CD14-positive monocyte (primary cell): ENCODE measurements at regions not wholly inside any gene's neighbourhood (a gene's known extent, or its start where the extent isn't known, plus 50 kb on each side); places are given as distances from the start of the nearest gene placed in this dataset.

Experiments used
- DNase-seq, 3 donors: peaks; one replicate each; pipeline ENCODE4 v3.0.0-alpha.2; 2011 to 2022
- H2AFZ ChIP-seq: 2 replicates; pipeline ENCODE4 v1.6.0; 2012; ENCODE audit warnings: mild to moderate bottlenecking, low read depth, low read length, inconsistent platforms; ENCODE audit not compliant: insufficient read depth, poor library complexity, severe bottlenecking
- H3K27ac ChIP-seq, 2 donors: 1 replicate in 1 of 2; 2 replicates in 1 of 2; pipeline ENCODE4 v1.5.1; 2012 to 2013; ENCODE audit warnings: low read length in 2 of 2, control low read depth in 1 of 2, inconsistent platforms in 1 of 2, low read depth in 1 of 2, mild to moderate bottlenecking in 1 of 2
- H3K27me3 ChIP-seq, 2 donors: one replicate each; pipeline versions ENCODE4 v1.6.0 to v1.6.1; 2011 to 2013; ENCODE audit warnings: low read length in 2 of 2; ENCODE audit not compliant: control insufficient read depth in 2 of 2, insufficient read depth in 2 of 2
- H3K36me3 ChIP-seq, 2 donors: replicated peaks in 1 of 2; 1 replicate in 1 of 2; 2 replicates in 1 of 2; pipeline versions ENCODE4 v1.5.1 to v1.6.1; 2012 to 2013; ENCODE audit warnings: low read length in 2 of 2, control low read depth in 1 of 2, inconsistent platforms in 1 of 2, mild to moderate bottlenecking in 1 of 2; ENCODE audit not compliant: insufficient read depth in 2 of 2, control insufficient read depth in 1 of 2
- H3K4me1 ChIP-seq, 2 donors: 1 replicate in 1 of 2; 2 replicates in 1 of 2; pipeline versions ENCODE4 v1.5.1 to v1.6.1; 2012 to 2013; ENCODE audit warnings: low read length in 2 of 2, control low read depth in 1 of 2, inconsistent platforms in 1 of 2, mild to moderate bottlenecking in 1 of 2, moderate library complexity in 1 of 2; ENCODE audit not compliant: insufficient read depth in 2 of 2, control insufficient read depth in 1 of 2
- H3K4me2 ChIP-seq: replicated peaks from 2 replicates; pipeline ENCODE3; 2012; ENCODE audit warnings: low read length, moderate library complexity, mild to moderate bottlenecking; ENCODE audit not compliant: poor library complexity, severe bottlenecking; ENCODE audit errors: extremely low read depth
- H3K4me3 ChIP-seq, 3 experiments: fragments of 200-600 bp in 1 of 3; sonication (generic) in 1 of 3; replicated peaks in 1 of 3; 1 replicate in 2 of 3; 2 replicates in 1 of 3; pipeline ENCODE4 v1.5.1; 2011 to 2013; ENCODE audit warnings: low read length in 3 of 3, mild to moderate bottlenecking in 3 of 3, control low read depth in 2 of 3, low read depth in 2 of 3, inconsistent platforms in 1 of 3, moderate library complexity in 1 of 3
- H3K79me2 ChIP-seq: 2 replicates; pipeline ENCODE4 v1.6.0; 2012; ENCODE audit warnings: mild to moderate bottlenecking, control low read depth, inconsistent platforms, low read length, moderate library complexity; ENCODE audit not compliant: insufficient read depth
- H3K9ac ChIP-seq: 2 replicates; pipeline ENCODE4 v1.6.0; 2017; ENCODE audit warnings: low read length, mild to moderate bottlenecking; ENCODE audit not compliant: insufficient read depth, poor library complexity, severe bottlenecking
- H3K9me3 ChIP-seq, 2 donors: replicated peaks in 1 of 2; 1 replicate in 1 of 2; 2 replicates in 1 of 2; pipeline versions ENCODE4 v1.5.1 to v1.6.1; 2012 to 2013; ENCODE audit warnings: low read length in 2 of 2, control low read depth in 1 of 2; ENCODE audit not compliant: control insufficient read depth in 1 of 2, insufficient read depth in 1 of 2
- H4K20me1 ChIP-seq: 2 replicates; pipeline ENCODE4 v1.6.0; 2012; ENCODE audit warnings: mild to moderate bottlenecking, low read length, control low read depth, moderate library complexity; ENCODE audit not compliant: insufficient read depth
- H3K27ac Mint-ChIP-seq, 7 donors: one replicate each; pipeline ENCODE4 v1.8.0; 2020; ENCODE audit warnings: mild to moderate bottlenecking in 7 of 7, mixed read lengths in 7 of 7, moderate library complexity in 6 of 7, inconsistent platforms in 2 of 7
- H3K27me3 Mint-ChIP-seq, 3 donors: one replicate each; pipeline ENCODE4 v1.8.0; 2021 to 2022; ENCODE audit warnings: low read depth in 3 of 3, mild to moderate bottlenecking in 3 of 3, mixed read lengths in 3 of 3, moderate library complexity in 3 of 3, inconsistent platforms in 1 of 3
- H3K36me3 Mint-ChIP-seq, 2 donors: one replicate each; pipeline ENCODE4 v1.8.0; 2020; ENCODE audit warnings: mixed read lengths in 2 of 2, inconsistent platforms in 1 of 2, mild to moderate bottlenecking in 1 of 2
- H3K4me1 Mint-ChIP-seq: one replicate; pipeline ENCODE4 v1.8.0; 2020; ENCODE audit warnings: mild to moderate bottlenecking, mixed read lengths
- H3K4me3 Mint-ChIP-seq, 2 donors: one replicate each; pipeline ENCODE4 v1.8.0; 2020; ENCODE audit warnings: mild to moderate bottlenecking in 2 of 2, mixed read lengths in 2 of 2, moderate library complexity in 1 of 2
- H3K9me3 Mint-ChIP-seq, 7 donors: one replicate each; pipeline ENCODE4 v1.8.0; 2020 to 2022; ENCODE audit warnings: mixed read lengths in 7 of 7, mild to moderate bottlenecking in 6 of 7, moderate library complexity in 6 of 7, inconsistent platforms in 2 of 7
- CTCF ChIP-seq: fragments of 200-600 bp; IDR thresholded peaks from one replicate; pipeline ENCODE4 v1.8.0; 2022; ENCODE audit warnings: antibody characterized with exemption, mild to moderate bottlenecking
- whole genome bisulfite sequencing: methylation state at CpG from one replicate; pipeline ENCODE4 v1.1.5; 2013; ENCODE audit warnings: missing lambda C conversion rate; ENCODE audit not compliant: insufficient coverage; 5-methylcytosine and 5-hydroxymethylcytosine counted together
- intact Hi-C, 2 donors: fragments of 100-400 bp; cut with micrococcal nuclease; formaldehyde crosslinking; loops; one replicate each; pipeline versions ENCODE4 v1.15.0 to v1.15.1; 2023

- no peak for DNase-seq
- Histone ChIP-seq H3K4me2 (no peak overlapping the region), H3K27ac (no peak overlapping the region), H3K79me2 (no peaks in the 10 kb centered on the region), H3K9me3 (peaks cover 10 to 14% of the 10 kb centered on the region in 2 donors), H3K27me3 (no peaks in the 10 kb centered on the region), H3K4me3 (no peak overlapping the region), H3K9ac (no peak overlapping the region), H2AFZ (no peak overlapping the region), H3K4me1 (no peaks in the 10 kb centered on the region), H3K36me3 (no peaks in the 10 kb centered on the region), H4K20me1 (no peaks in the 10 kb centered on the region)
- H3K4me3 Mint-ChIP-seq = no peak overlapping the region
- H3K27ac Mint-ChIP-seq = peak overlapping the region in 1 of 7 donors; percentile 36
- peaks cover 15 to 24% (median 17%) of the 10 kb centered on the region in 7 donors for H3K9me3 Mint-ChIP-seq
- intact Hi-C loops = no loop called here
- no peak for TF ChIP-seq CTCF
- peaks cover 5 to 6% of the 10 kb centered on the region in 2 donors for H3K36me3 Mint-ChIP-seq
- WGBS = no CpG with 5 or more reads among the region's 4 CpGs
- H3K27me3 Mint-ChIP-seq = peaks cover 0 to 2% (median 2%) of the 10 kb centered on the region in 3 donors
- peaks cover 10% of the 10 kb centered on the region for H3K4me1 Mint-ChIP-seq
These were observed 138.0 kb upstream of the SMAD3 start for GRCh38 chr15:66927201-66928077.

- H3K9ac ChIP-seq = no peak overlapping the region
- Mint-ChIP-seq H3K27me3 (peaks cover 0 to 2% (median 2%) of the 10 kb centered on the region in 3 donors), H3K36me3 (peaks cover under 1 to 4% of the 10 kb centered on the region in 2 donors), H3K4me3 (no peak overlapping the region), H3K27ac (no peak overlapping the region), H3K4me1 (peaks cover 8% of the 10 kb centered on the region), H3K9me3 (peaks cover 10 to 21% (median 13%) of the 10 kb centered on the region in 7 donors)
- DNase-seq = no peak
- intact Hi-C loops = no loop called here
- H4K20me1 ChIP-seq = no peaks in the 10 kb centered on the region
- no peaks in the 10 kb centered on the region for H3K27me3 ChIP-seq
- no peaks in the 10 kb centered on the region for H3K36me3 ChIP-seq
- H3K4me2 ChIP-seq = no peak overlapping the region
- no peak overlapping the region for H3K27ac ChIP-seq
- H3K4me3 ChIP-seq = no peak overlapping the region
- no peak overlapping the region for H2AFZ ChIP-seq
- H3K4me1 ChIP-seq = no peaks in the 10 kb centered on the region
- peaks cover 3 to 10% of the 10 kb centered on the region in 2 donors for H3K9me3 ChIP-seq
- no peaks in the 10 kb centered on the region for H3K79me2 ChIP-seq
- TF ChIP-seq CTCF = no peak
These were observed 137.3 kb upstream of the SMAD3 start for GRCh38 chr15:66928101-66928500.
